ENCODE measurements at regions not wholly inside any gene's neighbourhood (a gene's known extent, or its start where the extent isn't known, plus 50 kb on each side); places are given as distances from the start of the nearest gene placed in this dataset.

GRCh38 chr18:1680108-1680507 is 775.4 kb downstream of the ADCYAP1 start:
- Histone ChIP-seq H3K4me1 (ENCODE audit: control insufficient read depth in 2 of 2, insufficient read depth in 2 of 2, low read length in 2 of 2) (no peaks in the 10 kb centered on the region), H3K36me3 (ENCODE audit: control insufficient read depth in 2 of 2, insufficient read depth in 2 of 2, low read length in 1 of 2) (no peaks in the 10 kb centered on the region), H3K9me3 (ENCODE audit: control insufficient read depth in 2 of 2, insufficient read depth in 1 of 2, low read length in 1 of 2) (peaks cover 0 to 1% of the 10 kb centered on the region in 2 donors), H3K27me3 (ENCODE audit: control insufficient read depth in 2 of 2, insufficient read depth in 1 of 2, low read length in 1 of 2) (no peaks in the 10 kb centered on the region), H3K27ac (ENCODE audit: low read depth in 1 of 2, low read length in 1 of 2) (no peak overlapping the region), H3K4me3 (ENCODE audit: low read length in 2 of 2) (no peak overlapping the region)
- DNase-seq (ENCODE audit: low read depth in 6 of 9, low spot score in 9 of 9) = no peak
- WGBS = 96% methylated on average over 1 of the region's 1 CpG

GRCh38 chr18:1691863-1692262 is 787.2 kb downstream of the ADCYAP1 start:
- Histone ChIP-seq H3K4me3 (ENCODE audit: low read length in 2 of 2) (no peak overlapping the region), H3K36me3 (ENCODE audit: control insufficient read depth in 2 of 2, insufficient read depth in 2 of 2, low read length in 1 of 2) (no peaks in the 10 kb centered on the region), H3K27ac (ENCODE audit: low read depth in 1 of 2, low read length in 1 of 2) (no peak overlapping the region), H3K9me3 (ENCODE audit: control insufficient read depth in 2 of 2, insufficient read depth in 1 of 2, low read length in 1 of 2) (peaks cover 0 to 8% of the 10 kb centered on the region in 2 donors), H3K4me1 (ENCODE audit: control insufficient read depth in 2 of 2, insufficient read depth in 2 of 2, low read length in 2 of 2) (no peaks in the 10 kb centered on the region), H3K27me3 (ENCODE audit: control insufficient read depth in 2 of 2, insufficient read depth in 1 of 2, low read length in 1 of 2) (no peaks in the 10 kb centered on the region)
- 88% methylated on average over 2 of the region's 2 CpGs for WGBS
- no peak for DNase-seq (ENCODE audit: low read depth in 6 of 9, low spot score in 9 of 9)

DNA sequence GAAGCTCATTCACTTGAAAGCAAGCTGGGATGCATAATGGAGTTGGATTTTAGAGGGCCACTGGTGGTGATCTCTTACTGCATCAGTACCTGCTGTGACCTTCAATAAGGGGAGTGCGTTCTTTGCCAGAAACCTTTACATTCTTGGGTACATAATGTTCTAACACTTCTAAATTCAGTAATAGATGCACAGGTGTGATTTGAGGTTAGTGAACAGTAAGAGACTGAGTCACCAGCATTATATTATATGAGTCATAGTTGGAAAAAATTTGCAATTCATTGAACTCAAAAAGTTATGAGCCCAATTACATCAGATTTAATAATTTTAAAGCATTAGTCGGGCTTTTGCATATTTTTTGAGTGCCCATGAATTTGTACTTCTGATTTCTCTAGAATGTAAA is 803.3 kb downstream of the ADCYAP1 start:
- H3K27me3 ChIP-seq (ENCODE audit: control insufficient read depth in 2 of 2, insufficient read depth in 1 of 2, low read length in 1 of 2) = no peaks in the 10 kb centered on the region
- WGBS = 91% methylated on average over 2 of the region's 2 CpGs
- H3K4me3 ChIP-seq (ENCODE audit: low read length in 2 of 2) = no peak overlapping the region
- H3K36me3 ChIP-seq (ENCODE audit: control insufficient read depth in 2 of 2, insufficient read depth in 2 of 2, low read length in 1 of 2) = no peaks in the 10 kb centered on the region
- DNase-seq (ENCODE audit: low read depth in 6 of 9, low spot score in 9 of 9) = no peak
- H3K27ac ChIP-seq (ENCODE audit: low read depth in 1 of 2, low read length in 1 of 2) = no peak overlapping the region
- H3K9me3 ChIP-seq (ENCODE audit: control insufficient read depth in 2 of 2, insufficient read depth in 1 of 2, low read length in 1 of 2) = no peaks in the 10 kb centered on the region
- no peaks in the 10 kb centered on the region for H3K4me1 ChIP-seq (ENCODE audit: control insufficient read depth in 2 of 2, insufficient read depth in 2 of 2, low read length in 2 of 2)

DNA sequence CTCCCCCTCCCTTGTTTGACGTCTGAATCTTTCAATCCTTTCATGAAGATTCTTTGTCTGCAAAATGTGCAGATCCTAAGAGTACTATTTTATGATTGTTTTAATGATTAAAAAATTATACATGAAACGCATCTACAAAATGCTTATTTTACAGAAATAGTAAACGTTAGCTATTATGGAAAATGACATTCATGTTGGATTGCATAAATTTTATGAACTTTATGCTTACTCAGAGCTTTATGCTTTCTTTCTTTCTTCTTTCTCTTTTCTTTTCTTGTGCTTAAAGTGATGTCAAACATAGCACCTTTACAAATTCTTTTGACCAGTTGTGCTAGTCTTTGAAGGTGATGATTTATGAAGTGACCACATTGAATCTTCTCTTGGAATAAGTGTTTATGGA is 805.4 kb downstream of the ADCYAP1 start:
- Histone ChIP-seq H3K9me3 (ENCODE audit: control insufficient read depth in 2 of 2, insufficient read depth in 1 of 2, low read length in 1 of 2) (no peaks in the 10 kb centered on the region), H3K4me3 (ENCODE audit: low read length in 2 of 2) (no peak overlapping the region), H3K27ac (ENCODE audit: low read depth in 1 of 2, low read length in 1 of 2) (no peak overlapping the region), H3K27me3 (ENCODE audit: control insufficient read depth in 2 of 2, insufficient read depth in 1 of 2, low read length in 1 of 2) (no peaks in the 10 kb centered on the region), H3K4me1 (ENCODE audit: control insufficient read depth in 2 of 2, insufficient read depth in 2 of 2, low read length in 2 of 2) (no peaks in the 10 kb centered on the region), H3K36me3 (ENCODE audit: control insufficient read depth in 2 of 2, insufficient read depth in 2 of 2, low read length in 1 of 2) (no peaks in the 10 kb centered on the region)
- peak in 1 of 9 donors; percentile 5 for DNase-seq (ENCODE audit: low read depth in 6 of 9, low spot score in 9 of 9)
- WGBS = 90% methylated on average over 3 of the region's 3 CpGs

GRCh38 chr18:1732143-1732542 is 827.5 kb downstream of the ADCYAP1 start:
- no peak overlapping the region for H3K27ac ChIP-seq (ENCODE audit: low read depth in 1 of 2, low read length in 1 of 2)
- H3K4me3 ChIP-seq (ENCODE audit: low read length in 2 of 2) = no peak overlapping the region
- H3K4me1 ChIP-seq (ENCODE audit: control insufficient read depth in 2 of 2, insufficient read depth in 2 of 2, low read length in 2 of 2) = no peaks in the 10 kb centered on the region
- no peaks in the 10 kb centered on the region for H3K27me3 ChIP-seq (ENCODE audit: control insufficient read depth in 2 of 2, insufficient read depth in 1 of 2, low read length in 1 of 2)
- 93% methylated on average over 3 of the region's 3 CpGs for WGBS
- DNase-seq (ENCODE audit: low read depth in 6 of 9, low spot score in 9 of 9) = no peak
- no peaks in the 10 kb centered on the region for H3K9me3 ChIP-seq (ENCODE audit: control insufficient read depth in 2 of 2, insufficient read depth in 1 of 2, low read length in 1 of 2)
- H3K36me3 ChIP-seq (ENCODE audit: control insufficient read depth in 2 of 2, insufficient read depth in 2 of 2, low read length in 1 of 2) = no peaks in the 10 kb centered on the region

- Histone ChIP-seq H3K27ac (ENCODE audit: low read depth in 1 of 2, low read length in 1 of 2) (no peak overlapping the region), H3K27me3 (ENCODE audit: control insufficient read depth in 2 of 2, insufficient read depth in 1 of 2, low read length in 1 of 2) (no peaks in the 10 kb centered on the region), H3K4me3 (ENCODE audit: low read length in 2 of 2) (no peak overlapping the region), H3K36me3 (ENCODE audit: control insufficient read depth in 2 of 2, insufficient read depth in 2 of 2, low read length in 1 of 2) (no peaks in the 10 kb centered on the region), H3K4me1 (ENCODE audit: control insufficient read depth in 2 of 2, insufficient read depth in 2 of 2, low read length in 2 of 2) (no peaks in the 10 kb centered on the region), H3K9me3 (ENCODE audit: control insufficient read depth in 2 of 2, insufficient read depth in 1 of 2, low read length in 1 of 2) (no peaks in the 10 kb centered on the region)
- DNase-seq (ENCODE audit: low read depth in 6 of 9, low spot score in 9 of 9) = no peak
Observed at GRCh38 chr18:1746131-1746530, 825.2 kb downstream of the METTL4 start.

GRCh38 chr18:1751249-1751648 is 820.1 kb downstream of the METTL4 start:
- H3K4me1 ChIP-seq (ENCODE audit: control insufficient read depth in 2 of 2, insufficient read depth in 2 of 2, low read length in 2 of 2) = no peaks in the 10 kb centered on the region
- H3K9me3 ChIP-seq (ENCODE audit: control insufficient read depth in 2 of 2, insufficient read depth in 1 of 2, low read length in 1 of 2) = no peaks in the 10 kb centered on the region
- 84% methylated on average over 1 of the region's 1 CpG for WGBS
- H3K27ac ChIP-seq (ENCODE audit: low read depth in 1 of 2, low read length in 1 of 2) = no peak overlapping the region
- H3K36me3 ChIP-seq (ENCODE audit: control insufficient read depth in 2 of 2, insufficient read depth in 2 of 2, low read length in 1 of 2) = no peaks in the 10 kb centered on the region
- no peak overlapping the region for H3K4me3 ChIP-seq (ENCODE audit: low read length in 2 of 2)
- no peaks in the 10 kb centered on the region for H3K27me3 ChIP-seq (ENCODE audit: control insufficient read depth in 2 of 2, insufficient read depth in 1 of 2, low read length in 1 of 2)
- DNase-seq (ENCODE audit: low read depth in 6 of 9, low spot score in 9 of 9) = no peak

DNA sequence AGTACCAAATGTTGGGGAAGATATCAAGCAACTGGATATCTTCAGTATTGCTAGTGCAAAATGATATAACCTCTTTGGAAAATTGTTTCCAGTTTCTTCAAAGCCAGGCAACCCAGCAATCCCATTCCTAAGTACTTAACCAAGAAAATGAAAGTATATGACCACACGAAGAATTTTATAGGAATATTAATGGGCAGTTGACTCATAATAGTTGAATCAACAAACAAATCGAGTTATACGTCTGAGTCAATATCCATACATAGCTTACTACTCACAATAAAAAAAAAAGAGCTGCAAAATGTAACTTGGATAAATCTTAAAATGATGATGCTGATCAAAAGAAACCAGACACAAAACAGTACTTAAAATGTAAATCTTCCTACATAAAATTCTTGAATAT is 810.4 kb downstream of the METTL4 start:
- no peaks in the 10 kb centered on the region for H3K36me3 ChIP-seq (ENCODE audit: control insufficient read depth in 2 of 2, insufficient read depth in 2 of 2, low read length in 1 of 2)
- 94% methylated on average over 3 of the region's 3 CpGs for WGBS
- no peaks in the 10 kb centered on the region for H3K4me1 ChIP-seq (ENCODE audit: control insufficient read depth in 2 of 2, insufficient read depth in 2 of 2, low read length in 2 of 2)
- no peaks in the 10 kb centered on the region for H3K27me3 ChIP-seq (ENCODE audit: control insufficient read depth in 2 of 2, insufficient read depth in 1 of 2, low read length in 1 of 2)
- no peaks in the 10 kb centered on the region for H3K9me3 ChIP-seq (ENCODE audit: control insufficient read depth in 2 of 2, insufficient read depth in 1 of 2, low read length in 1 of 2)
- no peak for DNase-seq (ENCODE audit: low read depth in 6 of 9, low spot score in 9 of 9)
- no peak overlapping the region for H3K4me3 ChIP-seq (ENCODE audit: low read length in 2 of 2)
- H3K27ac ChIP-seq (ENCODE audit: low read depth in 1 of 2, low read length in 1 of 2) = no peak overlapping the region

DNA sequence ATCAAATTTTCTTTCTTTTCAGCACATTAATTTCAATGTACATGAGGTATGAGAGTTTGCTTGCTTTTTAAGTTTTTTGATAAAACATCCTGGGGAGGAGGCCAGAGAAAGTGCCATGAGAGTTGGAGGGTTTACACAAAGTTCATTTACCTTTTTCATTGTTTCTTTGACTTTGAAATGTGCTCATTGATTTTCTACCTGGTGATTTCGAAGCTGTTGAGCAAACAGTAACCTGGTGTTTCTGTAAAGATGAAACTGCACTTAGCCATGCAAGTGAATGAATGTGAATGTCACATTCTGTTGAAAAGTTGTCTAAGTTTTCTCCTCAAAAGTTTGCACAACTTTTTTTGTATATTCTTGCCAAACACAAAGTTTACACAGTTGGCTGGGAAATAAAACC is 797.0 kb downstream of the METTL4 start:
- 79% methylated on average over 1 of the region's 1 CpG for WGBS
- Histone ChIP-seq H3K4me1 (ENCODE audit: control insufficient read depth in 2 of 2, insufficient read depth in 2 of 2, low read length in 2 of 2) (no peaks in the 10 kb centered on the region), H3K27me3 (ENCODE audit: control insufficient read depth in 2 of 2, insufficient read depth in 1 of 2, low read length in 1 of 2) (no peaks in the 10 kb centered on the region), H3K9me3 (ENCODE audit: control insufficient read depth in 2 of 2, insufficient read depth in 1 of 2, low read length in 1 of 2) (no peaks in the 10 kb centered on the region), H3K36me3 (ENCODE audit: control insufficient read depth in 2 of 2, insufficient read depth in 2 of 2, low read length in 1 of 2) (no peaks in the 10 kb centered on the region), H3K27ac (ENCODE audit: low read depth in 1 of 2, low read length in 1 of 2) (no peak overlapping the region), H3K4me3 (ENCODE audit: low read length in 2 of 2) (no peak overlapping the region)
- no peak for DNase-seq (ENCODE audit: low read depth in 6 of 9, low spot score in 9 of 9)

- H3K9me3 ChIP-seq (ENCODE audit: control insufficient read depth in 2 of 2, insufficient read depth in 1 of 2, low read length in 1 of 2) = no peaks in the 10 kb centered on the region
- no peak for DNase-seq (ENCODE audit: low read depth in 6 of 9, low spot score in 9 of 9)
Observed at GRCh38 chr18:1777843-1778242, 793.5 kb downstream of the METTL4 start.

More at GRCh38 chr18:1777843-1778242, 793.5 kb downstream of the METTL4 start:
- Histone ChIP-seq H3K4me1 (ENCODE audit: control insufficient read depth in 2 of 2, insufficient read depth in 2 of 2, low read length in 2 of 2) (no peaks in the 10 kb centered on the region), H3K27me3 (ENCODE audit: control insufficient read depth in 2 of 2, insufficient read depth in 1 of 2, low read length in 1 of 2) (no peaks in the 10 kb centered on the region), H3K4me3 (ENCODE audit: low read length in 2 of 2) (no peak overlapping the region), H3K36me3 (ENCODE audit: control insufficient read depth in 2 of 2, insufficient read depth in 2 of 2, low read length in 1 of 2) (no peaks in the 10 kb centered on the region), H3K27ac (ENCODE audit: low read depth in 1 of 2, low read length in 1 of 2) (no peak overlapping the region)
